ENCODE measurements at regions not wholly inside any gene's neighbourhood (a gene's known extent, or its start where the extent isn't known, plus 50 kb on each side); places are given as distances from the start of the nearest gene placed in this dataset.
A peak's percentile ranks its signal among the peaks of the same experiment; 100 is the strongest.

DNA sequence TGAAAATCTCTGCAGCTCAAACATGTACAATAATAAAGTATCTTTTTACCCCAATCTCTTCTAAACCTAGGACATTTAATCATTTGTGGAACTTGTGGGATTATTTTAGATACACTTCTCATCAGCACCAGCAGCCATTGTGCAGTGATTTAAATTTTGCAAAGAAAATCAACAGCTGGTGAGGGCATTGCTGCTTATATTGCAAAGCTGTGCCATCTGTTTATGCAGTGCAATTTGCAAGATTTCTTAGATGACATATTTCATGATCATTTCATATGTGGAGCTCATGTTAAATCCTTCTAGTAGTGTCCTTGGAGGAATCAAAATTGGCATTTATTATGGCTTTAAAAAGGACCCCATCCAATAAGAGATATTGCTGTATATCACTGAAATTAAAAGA is 320.7 kb downstream of the BTG1 start:
- DNase-seq (ENCODE audit: low spot score): no peak
- in situ Hi-C loops (cut with MboI; ENCODE audit: low sequenced_read_pairs, unreplicated experiment): loop anchor here (25.0 kb wide), 1 partner anchor 762 kb away; no protein-coding TSS in a partner anchor
- TF ChIP-seq CTCF (IDR thresholded peaks at IDR 0.05; ENCODE audit: borderline replicate concordance, control extremely low read depth, extremely low read depth, insufficient read depth, missing control alignments): no peak

- no peak for DNase-seq (ENCODE audit: low spot score)
- in situ Hi-C loops (cut with MboI; ENCODE audit: low sequenced_read_pairs, unreplicated experiment): loop anchor here (10.0 to 25.0 kb wide), 2 partner anchors 316 to 768 kb away; no protein-coding TSS in a partner anchor
Observed at GRCh38 chr12:91819132-91819447, 326.6 kb downstream of the BTG1 start.

GRCh38 chr12:91818227-91819131 is 327.2 kb downstream of the BTG1 start:
- DNase-seq (ENCODE audit: low spot score): no peak
- TF ChIP-seq CTCF (IDR thresholded peaks at IDR 0.05; ENCODE audit: borderline replicate concordance, control extremely low read depth, extremely low read depth, insufficient read depth, missing control alignments): no peak
- in situ Hi-C loops (cut with MboI; ENCODE audit: low sequenced_read_pairs, unreplicated experiment): loop anchor here (10.0 to 25.0 kb wide), 2 partner anchors 316 to 769 kb away; no protein-coding TSS in a partner anchor

More at GRCh38 chr12:91819132-91819447, 326.6 kb downstream of the BTG1 start:
- no peak for TF ChIP-seq CTCF (IDR thresholded peaks at IDR 0.05; ENCODE audit: borderline replicate concordance, control extremely low read depth, extremely low read depth, insufficient read depth, missing control alignments)

DNA sequence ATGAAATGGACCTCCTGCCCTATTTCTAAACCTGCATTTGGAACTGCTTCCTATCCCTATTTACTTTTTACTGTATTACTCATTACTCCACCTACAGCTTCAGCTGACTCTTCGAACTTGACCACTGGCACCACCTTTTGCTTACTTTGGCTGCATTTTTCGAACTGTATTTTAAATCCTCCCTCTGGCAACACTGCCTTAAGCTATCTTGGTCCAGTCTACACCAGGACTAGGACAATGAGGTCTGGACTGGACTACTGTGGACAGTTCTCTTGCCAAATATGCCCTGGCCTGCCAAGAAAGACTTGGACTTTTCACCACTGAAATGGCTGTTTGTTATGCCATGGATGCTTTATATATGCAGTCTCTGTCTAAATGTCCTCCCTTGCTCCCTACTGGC is 328.1 kb downstream of the BTG1 start:
- in situ Hi-C loops (cut with MboI; ENCODE audit: low sequenced_read_pairs, unreplicated experiment): loop anchor here (10.0 to 25.0 kb wide), 2 partner anchors 317 to 770 kb away; no protein-coding TSS in a partner anchor
- no peak for DNase-seq (ENCODE audit: low spot score)
- TF ChIP-seq CTCF (IDR thresholded peaks at IDR 0.05; ENCODE audit: borderline replicate concordance, control extremely low read depth, extremely low read depth, insufficient read depth, missing control alignments): no peak

- no peak for TF ChIP-seq CTCF (IDR thresholded peaks at IDR 0.05; ENCODE audit: borderline replicate concordance, control extremely low read depth, extremely low read depth, insufficient read depth, missing control alignments)
- DNase-seq (ENCODE audit: low spot score): no peak
- in situ Hi-C loops (cut with MboI; ENCODE audit: low sequenced_read_pairs, unreplicated experiment): loop anchor here (10.0 to 25.0 kb wide), 2 partner anchors 321 to 774 kb away; no protein-coding TSS in a partner anchor
Observed at GRCh38 chr12:91813701-91814100, 331.9 kb downstream of the BTG1 start.

GRCh38 chr12:91811481-91812287 is 334.0 kb downstream of the BTG1 start:
- in situ Hi-C loops (cut with MboI; ENCODE audit: low sequenced_read_pairs, unreplicated experiment): loop anchor here (10.0 to 25.0 kb wide), 2 partner anchors 323 to 776 kb away; no protein-coding TSS in a partner anchor
- DNase-seq (ENCODE audit: low spot score): peak; percentile 26
- TF ChIP-seq CTCF (IDR thresholded peaks at IDR 0.05; ENCODE audit: borderline replicate concordance, control extremely low read depth, extremely low read depth, insufficient read depth, missing control alignments): peak; percentile 54

Data from GM13976 (cell line).